BLaER1 (cell line): ENCODE measurements at regions not wholly inside any gene's neighbourhood (a gene's known extent, or its start where the extent isn't known, plus 50 kb on each side); places are given as distances from the start of the nearest gene placed in this dataset.

Experiments used
- H3K27ac ChIP-seq: shearing (Covaris generic); formaldehyde crosslinking; 2 replicates; pipeline ENCODE4 v1.8.1; 2022
- H3K27me3 ChIP-seq: shearing (Covaris generic); formaldehyde crosslinking; 2 replicates; pipeline ENCODE4 v1.8.1; 2022
- H3K36me3 ChIP-seq: shearing (Covaris generic); formaldehyde crosslinking; 2 replicates; pipeline ENCODE4 v1.8.1; 2022
- H3K4me1 ChIP-seq: shearing (Covaris generic); formaldehyde crosslinking; 2 replicates; pipeline ENCODE4 v1.8.1; 2022
- H3K4me2 ChIP-seq: shearing (Covaris generic); formaldehyde crosslinking; 2 replicates; pipeline ENCODE4 v1.8.1; 2022
- H3K4me3 ChIP-seq: shearing (Covaris generic); formaldehyde crosslinking; 2 replicates; pipeline ENCODE4 v1.8.1; 2022
- H3K9ac ChIP-seq: shearing (Covaris generic); formaldehyde crosslinking; 2 replicates; pipeline ENCODE4 v1.8.1; 2022
- H3K9me3 ChIP-seq: shearing (Covaris generic); formaldehyde crosslinking; 2 replicates; pipeline ENCODE4 v1.8.1; 2022
- H4K20me1 ChIP-seq: shearing (Covaris generic); formaldehyde crosslinking; 2 replicates; pipeline ENCODE4 v1.8.1; 2022
- Cebpa-rat ChIP-seq: shearing (Covaris generic); IDR thresholded peaks from 2 replicates; pipeline ENCODE4 v1.8.1; 2022

DNA sequence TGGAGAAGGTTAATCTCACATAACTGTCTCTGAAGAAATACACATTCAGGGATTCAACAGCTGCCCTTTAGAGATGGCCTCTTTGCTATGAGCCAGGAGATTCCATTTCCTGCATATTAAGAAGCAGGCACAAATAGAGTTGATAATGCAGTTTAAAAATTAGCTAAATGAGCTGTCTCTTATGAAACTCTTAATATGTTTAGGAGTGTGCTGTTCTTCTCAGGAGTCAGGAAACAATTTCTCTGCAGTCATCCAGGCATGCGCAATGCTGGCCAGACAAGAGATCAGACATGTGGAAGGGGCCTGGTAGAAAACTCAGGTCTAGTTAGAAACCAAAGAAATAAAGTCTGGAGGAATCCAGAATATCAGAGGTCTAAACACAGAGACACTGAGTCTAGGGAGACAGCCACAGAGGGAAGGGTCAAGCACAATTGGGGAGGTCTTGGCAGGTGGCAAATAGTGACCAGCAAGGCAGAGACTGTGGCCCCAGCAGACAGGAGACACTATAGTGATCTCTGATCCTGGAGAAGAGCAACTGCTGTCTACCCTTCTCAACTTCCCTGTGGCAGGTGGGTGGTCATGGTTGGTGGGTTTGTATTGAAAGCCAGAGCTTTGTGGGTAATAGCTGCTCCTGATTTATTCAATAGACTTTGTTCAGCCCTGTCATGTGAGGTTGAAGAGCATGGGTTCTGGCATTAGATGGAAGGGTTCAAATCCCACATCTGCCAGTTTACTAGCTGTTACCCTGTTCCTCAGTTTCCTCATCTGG, 185.8 kb upstream of the RMST start:
- H3K4me1 ChIP-seq: no peaks in the 10 kb centered on the region
- TF ChIP-seq Cebpa-rat: no peak
- H3K4me2 ChIP-seq: no peak overlapping the region
- no peaks in the 10 kb centered on the region for H3K36me3 ChIP-seq
- no peak overlapping the region for H3K9ac ChIP-seq
- H3K27ac ChIP-seq: no peak overlapping the region
- no peaks in the 10 kb centered on the region for H3K27me3 ChIP-seq
- no peaks in the 10 kb centered on the region for H4K20me1 ChIP-seq
- peaks cover 11% of the 10 kb centered on the region; the same call in 1 of the 2 replicates for H3K9me3 ChIP-seq
- H3K4me3 ChIP-seq: no peak overlapping the region

DNA sequence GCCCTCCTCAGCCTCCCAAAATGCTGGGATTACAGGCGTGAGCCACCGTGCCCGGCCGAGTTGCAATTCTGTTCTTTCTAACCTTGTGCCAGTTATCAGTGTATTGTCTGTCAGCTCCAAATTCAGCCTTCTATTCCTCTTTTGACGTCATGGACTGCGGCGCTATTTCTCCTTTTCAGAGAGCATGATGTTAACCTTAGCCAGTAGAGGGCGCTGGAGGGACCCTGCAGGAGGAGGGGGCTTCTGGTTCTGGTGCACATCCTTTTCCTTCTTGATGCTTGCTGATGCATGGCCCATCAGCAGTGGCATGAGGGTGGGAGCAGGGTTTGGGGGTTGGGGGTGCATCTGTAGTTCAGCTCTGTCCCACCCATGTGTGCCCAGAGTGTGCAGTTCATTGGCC, 179.3 kb upstream of the RMST start:
- 0 out of 2 replicates have a peak, but pooled peaks cover 5% of the 10 kb centered on the region for H3K9me3 ChIP-seq
- TF ChIP-seq Cebpa-rat: no peak
- H3K36me3 ChIP-seq: no peaks in the 10 kb centered on the region
- H3K9ac ChIP-seq: no peak overlapping the region
- H3K27ac ChIP-seq: no peak overlapping the region
- no peak overlapping the region for H3K4me3 ChIP-seq
- H3K4me1 ChIP-seq: no peaks in the 10 kb centered on the region
- no peak overlapping the region for H3K4me2 ChIP-seq
- H4K20me1 ChIP-seq: no peaks in the 10 kb centered on the region
- H3K27me3 ChIP-seq: no peaks in the 10 kb centered on the region

DNA sequence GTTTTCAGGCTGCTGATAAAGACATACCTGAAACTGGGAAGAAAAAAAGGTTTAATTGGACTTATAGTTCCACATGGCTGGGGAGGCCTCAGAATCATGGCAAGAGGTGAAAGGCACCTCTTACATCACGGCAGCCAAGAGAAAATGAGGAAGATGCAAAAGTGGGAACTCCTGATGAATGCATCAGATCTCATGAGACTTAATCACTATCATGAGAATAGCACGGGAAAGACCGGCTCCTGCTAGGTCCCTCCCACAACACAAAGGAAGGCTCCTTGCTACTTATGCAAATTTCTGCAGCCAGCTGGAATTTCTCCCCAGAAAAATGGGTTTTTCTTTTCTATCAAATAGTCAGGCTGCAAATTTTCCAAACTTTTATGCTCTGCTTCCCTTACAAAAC, 174.1 kb upstream of the RMST start:
- H3K9me3 ChIP-seq: no peaks in the 10 kb centered on the region
- no peaks in the 10 kb centered on the region for H3K27me3 ChIP-seq
- no peak overlapping the region for H3K4me3 ChIP-seq
- no peak overlapping the region for H3K4me2 ChIP-seq
- no peaks in the 10 kb centered on the region; the same call in 1 of the 2 replicates for H3K4me1 ChIP-seq
- H4K20me1 ChIP-seq: no peaks in the 10 kb centered on the region
- TF ChIP-seq Cebpa-rat: no peak
- H3K9ac ChIP-seq: no peak overlapping the region
- no peaks in the 10 kb centered on the region for H3K36me3 ChIP-seq
- no peak overlapping the region for H3K27ac ChIP-seq

DNA sequence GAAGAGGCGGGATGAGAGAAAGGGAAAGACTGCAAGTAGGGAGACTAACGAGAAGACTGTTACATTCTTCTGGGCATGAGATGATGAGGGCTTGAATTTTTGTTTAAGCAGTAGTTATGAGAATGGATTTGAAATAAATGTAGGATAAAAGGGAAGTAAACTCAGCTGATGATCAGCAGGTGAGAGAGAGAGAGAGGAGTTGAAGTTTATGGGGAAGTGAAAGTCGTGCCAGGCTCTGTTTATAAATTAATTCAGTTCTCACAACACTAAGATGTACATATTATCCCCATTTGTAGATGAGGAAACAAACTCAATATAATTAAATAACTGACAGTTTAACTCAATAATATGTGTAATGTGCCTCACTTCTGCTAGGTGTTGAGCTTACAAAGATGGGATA, 170.0 kb upstream of the RMST start:
- no peak for TF ChIP-seq Cebpa-rat
- Histone ChIP-seq H3K27me3 (no peaks in the 10 kb centered on the region), H3K9ac (no peak overlapping the region), H3K4me3 (no peak overlapping the region), H3K4me2 (no peak overlapping the region), H3K4me1 (no peaks in the 10 kb centered on the region; the same call in 1 of the 2 replicates), H3K27ac (no peak overlapping the region), H3K9me3 (peaks cover 13% of the 10 kb centered on the region), H4K20me1 (no peaks in the 10 kb centered on the region), H3K36me3 (no peaks in the 10 kb centered on the region)

DNA sequence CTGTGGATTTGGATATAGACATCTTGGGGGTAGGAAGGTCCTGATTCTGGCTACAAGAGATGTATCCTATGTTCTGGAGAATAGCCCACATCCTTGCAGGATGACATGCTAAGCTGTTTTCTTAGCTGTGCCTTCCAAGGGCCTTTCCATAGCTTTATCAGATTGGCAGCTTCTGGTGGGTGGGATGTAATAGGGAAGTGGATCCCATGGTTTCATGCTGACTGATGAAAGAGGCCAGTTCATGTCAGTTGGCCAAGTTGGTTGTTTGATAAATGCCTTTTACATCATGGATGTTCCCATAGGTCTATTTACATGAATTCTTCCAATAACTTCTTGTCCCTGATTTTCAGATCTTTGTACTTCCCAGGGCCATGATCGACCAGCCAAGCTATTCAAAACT, 169.1 kb upstream of the RMST start:
- H3K36me3 ChIP-seq: no peaks in the 10 kb centered on the region
- H3K27me3 ChIP-seq: no peaks in the 10 kb centered on the region
- H3K4me2 ChIP-seq: no peak overlapping the region
- H3K9ac ChIP-seq: no peak overlapping the region
- TF ChIP-seq Cebpa-rat: no peak
- no peak overlapping the region for H3K27ac ChIP-seq
- no peaks in the 10 kb centered on the region for H4K20me1 ChIP-seq
- no peak overlapping the region for H3K4me3 ChIP-seq
- no peaks in the 10 kb centered on the region; the same call in 1 of the 2 replicates for H3K4me1 ChIP-seq
- peaks cover 13% of the 10 kb centered on the region for H3K9me3 ChIP-seq

DNA sequence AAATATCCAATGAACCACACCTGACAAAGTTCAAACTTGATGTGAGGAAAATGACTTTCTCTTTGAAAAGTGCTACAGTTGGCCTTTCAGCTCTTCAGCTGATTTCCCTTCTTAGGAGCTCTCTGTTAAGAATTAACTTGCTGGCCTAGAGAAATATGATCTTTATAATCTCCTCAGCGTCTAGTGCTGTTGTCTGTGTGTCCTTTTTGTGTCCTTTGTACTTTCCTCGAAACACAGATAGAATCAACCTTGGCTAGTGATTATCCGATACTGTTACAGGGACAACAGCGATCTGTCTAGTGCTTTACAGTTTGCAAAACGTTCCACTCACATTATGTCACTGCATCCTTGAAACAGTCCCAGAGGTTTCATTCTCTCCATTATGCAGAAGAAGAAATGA, 162.8 kb upstream of the RMST start:
- Histone ChIP-seq H3K4me3 (no peak overlapping the region), H3K36me3 (no peaks in the 10 kb centered on the region), H3K9me3 (peaks cover 10% of the 10 kb centered on the region), H3K4me2 (no peak overlapping the region), H3K27me3 (no peaks in the 10 kb centered on the region), H3K9ac (no peak overlapping the region), H3K27ac (no peak overlapping the region), H3K4me1 (peaks cover 10% of the 10 kb centered on the region), H4K20me1 (no peaks in the 10 kb centered on the region)
- TF ChIP-seq Cebpa-rat: no peak

DNA sequence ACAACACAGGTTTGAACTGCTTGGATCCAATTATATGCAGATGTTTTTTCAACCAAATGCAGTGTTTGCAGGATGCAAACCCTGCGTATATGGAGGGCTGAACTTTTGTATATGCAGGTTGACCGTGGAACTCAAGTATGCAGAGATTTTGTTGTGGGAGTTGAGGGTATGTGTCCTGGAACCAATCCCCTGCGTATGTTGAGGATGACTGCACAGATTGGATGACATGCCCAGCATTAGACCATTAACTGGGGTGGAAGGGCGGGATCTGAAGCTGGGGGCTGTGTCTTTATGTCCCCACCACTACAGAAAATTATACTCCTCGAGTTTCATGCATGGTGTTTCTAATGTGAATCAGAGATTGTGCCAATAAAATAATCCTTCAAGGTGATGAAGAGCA, 162.2 kb upstream of the RMST start:
- TF ChIP-seq Cebpa-rat: no peak
- Histone ChIP-seq H3K4me1 (peaks cover 14% of the 10 kb centered on the region), H3K4me3 (no peak overlapping the region), H3K27ac (no peak overlapping the region), H4K20me1 (no peaks in the 10 kb centered on the region), H3K9me3 (peaks cover 5% of the 10 kb centered on the region), H3K4me2 (no peak overlapping the region), H3K36me3 (no peaks in the 10 kb centered on the region), H3K9ac (no peak overlapping the region), H3K27me3 (no peaks in the 10 kb centered on the region)

DNA sequence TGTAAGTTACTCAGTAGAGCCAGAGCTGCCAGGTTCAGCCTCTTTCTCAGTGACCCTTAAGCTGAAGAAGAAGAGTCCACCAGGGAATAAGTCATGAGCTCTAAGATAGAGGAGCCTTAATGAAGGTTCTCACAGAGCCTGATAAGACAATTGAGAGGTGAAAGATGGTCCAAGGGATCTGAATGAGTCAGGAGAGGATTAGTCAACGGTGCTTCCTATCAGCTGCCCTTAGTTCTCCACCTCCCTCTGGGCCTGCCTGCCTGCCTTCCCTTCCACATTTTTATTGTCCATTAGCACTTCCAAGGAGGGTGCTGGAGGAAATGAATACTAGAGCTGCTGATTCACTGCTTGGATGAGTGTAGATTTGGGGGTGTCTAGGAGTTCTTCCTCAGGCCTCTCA, 161.7 kb upstream of the RMST start:
- TF ChIP-seq Cebpa-rat: no peak
- Histone ChIP-seq H3K27ac (no peak overlapping the region), H4K20me1 (no peaks in the 10 kb centered on the region), H3K4me1 (peaks cover 18% of the 10 kb centered on the region), H3K36me3 (no peaks in the 10 kb centered on the region), H3K9ac (no peak overlapping the region), H3K4me2 (no peak overlapping the region), H3K4me3 (no peak overlapping the region), H3K9me3 (no peaks in the 10 kb centered on the region), H3K27me3 (no peaks in the 10 kb centered on the region)

DNA sequence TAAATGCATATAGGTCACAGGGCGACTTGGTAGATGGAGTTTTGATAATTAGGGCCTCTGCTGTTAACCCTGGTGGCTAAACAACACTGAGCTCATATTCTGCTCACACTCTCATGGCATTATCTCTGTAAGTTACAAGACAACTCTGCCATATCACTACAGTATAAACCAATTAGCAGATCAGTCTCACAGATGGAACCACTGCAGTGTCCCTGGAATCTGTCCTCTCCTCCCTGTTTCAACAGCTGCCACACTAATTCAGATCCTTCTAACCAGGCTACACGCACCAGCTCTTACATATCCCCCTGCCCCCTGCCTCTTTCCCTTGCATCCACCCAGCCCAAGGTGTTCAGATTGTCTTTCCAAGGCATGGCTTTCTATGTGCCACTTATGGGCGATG, 161.0 kb upstream of the RMST start:
- Histone ChIP-seq H3K4me1 (peaks cover 23% of the 10 kb centered on the region), H3K27me3 (no peaks in the 10 kb centered on the region), H4K20me1 (no peaks in the 10 kb centered on the region), H3K4me2 (no peak overlapping the region), H3K36me3 (no peaks in the 10 kb centered on the region), H3K27ac (no peak overlapping the region), H3K9me3 (no peaks in the 10 kb centered on the region), H3K4me3 (no peak overlapping the region), H3K9ac (no peak overlapping the region)
- no peak for TF ChIP-seq Cebpa-rat

DNA sequence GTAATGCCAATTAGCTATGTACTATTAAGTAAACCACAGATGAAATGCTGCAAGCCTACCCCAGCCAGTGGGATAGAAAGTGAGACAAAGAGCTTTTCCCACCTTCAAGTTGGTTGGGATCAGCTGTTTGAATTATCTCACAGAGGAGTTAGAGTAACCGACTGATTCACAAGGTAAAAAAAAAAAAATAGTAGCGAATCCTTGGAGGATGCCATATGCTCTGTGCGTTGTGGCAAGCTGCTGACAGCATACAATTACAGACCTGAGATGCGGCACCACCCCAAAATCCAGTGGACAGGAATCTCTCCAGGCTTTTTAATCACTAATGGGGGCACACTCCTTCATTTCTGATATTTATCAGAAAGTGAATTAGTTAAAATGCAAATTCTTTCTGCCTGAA, 157.0 kb upstream of the RMST start:
- H3K36me3 ChIP-seq: no peaks in the 10 kb centered on the region
- no peaks in the 10 kb centered on the region for H3K9me3 ChIP-seq
- no peak overlapping the region for H3K4me2 ChIP-seq
- H3K9ac ChIP-seq: no peak overlapping the region
- no peak for TF ChIP-seq Cebpa-rat
- H3K27ac ChIP-seq: no peak overlapping the region
- H3K4me1 ChIP-seq: peaks cover 23% of the 10 kb centered on the region
- no peaks in the 10 kb centered on the region for H4K20me1 ChIP-seq
- no peak overlapping the region for H3K4me3 ChIP-seq
- no peaks in the 10 kb centered on the region for H3K27me3 ChIP-seq

DNA sequence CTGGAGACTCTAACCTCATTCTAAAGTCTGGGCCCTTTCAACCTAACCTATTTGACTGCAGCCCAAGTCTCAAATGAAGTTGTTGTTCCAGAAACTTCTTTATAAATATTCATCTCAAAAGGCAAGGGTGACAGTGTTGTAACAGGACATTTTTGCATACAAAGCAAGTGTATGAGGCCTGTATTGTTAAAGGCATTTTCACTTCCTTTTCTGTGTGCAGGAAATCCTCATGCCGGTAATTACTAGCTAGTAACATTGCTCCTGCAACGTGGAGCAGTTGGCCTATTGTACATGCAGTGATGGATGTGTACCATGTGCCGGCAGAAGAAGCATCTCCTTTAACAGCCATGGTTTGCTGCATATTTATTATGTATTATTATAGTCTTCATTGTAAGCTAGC, 156.5 kb upstream of the RMST start:
- Histone ChIP-seq H3K9me3 (no peaks in the 10 kb centered on the region), H3K9ac (no peak overlapping the region), H3K36me3 (no peaks in the 10 kb centered on the region), H4K20me1 (no peaks in the 10 kb centered on the region), H3K27ac (no peak overlapping the region), H3K4me2 (no peak overlapping the region), H3K27me3 (no peaks in the 10 kb centered on the region), H3K4me1 (peaks cover 23% of the 10 kb centered on the region), H3K4me3 (no peak overlapping the region)
- TF ChIP-seq Cebpa-rat: no peak
